ENCODE measurements at regions not wholly inside any gene's neighbourhood (a gene's known extent, or its start where the extent isn't known, plus 50 kb on each side); places are given as distances from the start of the nearest gene placed in this dataset.
"Not testable (repeated sequence)": the region's sequence is repeated elsewhere in the genome, so short reads cannot be mapped to it uniquely, and the experiment has no call there.

GRCh38 chr1:143905214-143906179 lies 66.3 kb downstream of the FAM72C start:
- H3K27ac ChIP-seq (ENCODE audit: low read depth, low read length); H3K9me3 ChIP-seq (ENCODE audit: control insufficient read depth, insufficient read depth, low read length); H3K36me3 ChIP-seq (ENCODE audit: control insufficient read depth, insufficient read depth, low read length); H3K9ac ChIP-seq (ENCODE audit: low read depth, low read length); H3K27me3 ChIP-seq (ENCODE audit: control insufficient read depth, insufficient read depth, low read length); H3K4me1 ChIP-seq (ENCODE audit: control insufficient read depth, insufficient read depth, low read length): not testable (repeated sequence)
- H3K4me3 ChIP-seq (ENCODE audit: low read depth, low read length), result peak overlapping the region; percentile 48

GRCh38 chr1:143904622-143904979 lies 67.2 kb downstream of the FAM72C start:
- not testable (repeated sequence) for H3K27ac ChIP-seq (ENCODE audit: low read depth, low read length); H3K9me3 ChIP-seq (ENCODE audit: control insufficient read depth, insufficient read depth, low read length); H3K4me1 ChIP-seq (ENCODE audit: control insufficient read depth, insufficient read depth, low read length); H3K9ac ChIP-seq (ENCODE audit: low read depth, low read length); H3K36me3 ChIP-seq (ENCODE audit: control insufficient read depth, insufficient read depth, low read length); H3K27me3 ChIP-seq (ENCODE audit: control insufficient read depth, insufficient read depth, low read length)
- H3K4me3 ChIP-seq (ENCODE audit: low read depth, low read length), result peak overlapping the region; percentile 45

- H3K9me3 ChIP-seq (ENCODE audit: control insufficient read depth, insufficient read depth, low read length); H3K36me3 ChIP-seq (ENCODE audit: control insufficient read depth, insufficient read depth, low read length); H3K4me1 ChIP-seq (ENCODE audit: control insufficient read depth, insufficient read depth, low read length); H3K27ac ChIP-seq (ENCODE audit: low read depth, low read length); H3K27me3 ChIP-seq (ENCODE audit: control insufficient read depth, insufficient read depth, low read length); H3K9ac ChIP-seq (ENCODE audit: low read depth, low read length): not testable (repeated sequence)
- H3K4me3 ChIP-seq (ENCODE audit: low read depth, low read length), result peak overlapping the region; percentile 45
Observed at GRCh38 chr1:143903899-143904621, 67.7 kb downstream of the FAM72C start.

- not testable (repeated sequence) for H3K27ac ChIP-seq (ENCODE audit: low read depth, low read length); H3K9me3 ChIP-seq (ENCODE audit: control insufficient read depth, insufficient read depth, low read length)
Observed at GRCh38 chr1:143896377-143896776, 75.4 kb downstream of the FAM72C start.

GRCh38 chr1:143884932-143885574 lies 86.7 kb downstream of the FAM72C start:
- not testable (repeated sequence) for H3K4me1 ChIP-seq (ENCODE audit: control insufficient read depth, insufficient read depth, low read length); H3K9me3 ChIP-seq (ENCODE audit: control insufficient read depth, insufficient read depth, low read length); H3K27ac ChIP-seq (ENCODE audit: low read depth, low read length); H3K9ac ChIP-seq (ENCODE audit: low read depth, low read length); H3K27me3 ChIP-seq (ENCODE audit: control insufficient read depth, insufficient read depth, low read length); H3K36me3 ChIP-seq (ENCODE audit: control insufficient read depth, insufficient read depth, low read length)
- peak overlapping the region; percentile 39; the same call in 1 of the 2 replicates for H3K4me3 ChIP-seq (ENCODE audit: low read depth, low read length)

More at GRCh38 chr1:143896377-143896776, 75.4 kb downstream of the FAM72C start:
- H3K4me3 ChIP-seq (ENCODE audit: low read depth, low read length); H3K36me3 ChIP-seq (ENCODE audit: control insufficient read depth, insufficient read depth, low read length); H3K9ac ChIP-seq (ENCODE audit: low read depth, low read length); H3K4me1 ChIP-seq (ENCODE audit: control insufficient read depth, insufficient read depth, low read length); H3K27me3 ChIP-seq (ENCODE audit: control insufficient read depth, insufficient read depth, low read length): not testable (repeated sequence)

DNA sequence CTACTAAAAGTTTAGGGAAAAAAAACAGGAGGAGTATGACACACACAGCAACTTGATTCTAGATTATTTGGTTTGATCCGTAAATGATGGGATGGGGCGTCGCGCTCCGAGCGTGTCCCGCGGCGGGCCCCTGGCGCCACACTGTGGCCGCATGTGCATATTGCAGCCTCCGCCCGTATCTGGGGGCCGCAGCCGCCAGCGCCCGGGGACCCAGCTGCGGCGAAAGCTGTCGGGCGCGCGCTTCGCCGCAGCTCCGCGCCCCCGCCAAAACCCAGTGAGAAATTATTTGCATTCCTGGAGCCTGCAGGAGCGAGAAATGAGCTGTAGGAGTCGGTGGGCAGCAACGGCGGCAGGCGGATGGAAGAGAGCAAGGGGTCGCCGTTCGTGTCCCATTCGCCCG lies 87.3 kb downstream of the FAM72C start:
- not testable (repeated sequence) for H3K9me3 ChIP-seq (ENCODE audit: control insufficient read depth, insufficient read depth, low read length); H3K4me1 ChIP-seq (ENCODE audit: control insufficient read depth, insufficient read depth, low read length); H3K27ac ChIP-seq (ENCODE audit: low read depth, low read length); H3K9ac ChIP-seq (ENCODE audit: low read depth, low read length); H3K36me3 ChIP-seq (ENCODE audit: control insufficient read depth, insufficient read depth, low read length); H3K27me3 ChIP-seq (ENCODE audit: control insufficient read depth, insufficient read depth, low read length)
- H3K4me3 ChIP-seq (ENCODE audit: low read depth, low read length), result peak overlapping the region; percentile 39; the same call in 1 of the 2 replicates

DNA sequence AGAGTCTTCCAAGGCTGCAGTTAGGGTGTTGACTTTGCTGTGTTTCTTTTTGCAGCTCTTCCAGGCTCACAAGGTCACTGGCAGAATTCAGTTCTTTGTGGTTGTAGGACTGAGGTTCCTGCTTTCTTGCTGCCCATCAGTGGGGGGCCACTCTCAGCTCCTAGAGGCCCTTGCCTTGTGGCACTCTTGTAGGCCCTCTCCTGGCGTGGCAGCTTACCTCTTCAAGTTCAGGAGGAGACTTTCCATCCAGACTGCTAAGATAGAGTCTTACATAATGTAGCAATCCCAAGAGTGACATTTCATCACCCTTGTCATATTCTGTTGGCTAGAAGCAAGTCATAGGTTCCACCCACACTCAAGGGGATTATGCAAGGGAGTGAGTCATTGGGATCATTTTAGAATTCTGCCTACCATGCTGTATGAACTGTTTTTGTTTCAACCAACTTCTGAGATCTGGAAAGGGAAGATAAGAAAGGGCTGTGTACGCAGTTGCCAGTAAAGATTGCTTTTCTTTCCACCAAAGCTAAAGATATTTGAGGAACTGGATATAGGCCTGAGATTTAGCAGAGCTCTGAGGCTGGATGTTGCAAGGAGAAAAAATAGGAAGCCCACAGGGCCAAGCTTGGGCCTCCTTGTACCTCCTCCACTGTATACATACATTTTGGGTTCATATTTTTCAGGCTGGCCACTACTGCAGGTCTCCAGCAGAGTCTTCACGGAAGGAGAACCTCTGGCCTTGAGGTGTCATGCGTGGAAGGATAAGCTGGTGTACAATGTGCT lies 91.8 kb downstream of the FAM72C start:
- H3K27me3 ChIP-seq (ENCODE audit: control insufficient read depth, insufficient read depth, low read length); H3K9me3 ChIP-seq (ENCODE audit: control insufficient read depth, insufficient read depth, low read length); H3K27ac ChIP-seq (ENCODE audit: low read depth, low read length); H3K9ac ChIP-seq (ENCODE audit: low read depth, low read length); H3K4me1 ChIP-seq (ENCODE audit: control insufficient read depth, insufficient read depth, low read length); H3K4me3 ChIP-seq (ENCODE audit: low read depth, low read length); H3K36me3 ChIP-seq (ENCODE audit: control insufficient read depth, insufficient read depth, low read length): not testable (repeated sequence)

DNA sequence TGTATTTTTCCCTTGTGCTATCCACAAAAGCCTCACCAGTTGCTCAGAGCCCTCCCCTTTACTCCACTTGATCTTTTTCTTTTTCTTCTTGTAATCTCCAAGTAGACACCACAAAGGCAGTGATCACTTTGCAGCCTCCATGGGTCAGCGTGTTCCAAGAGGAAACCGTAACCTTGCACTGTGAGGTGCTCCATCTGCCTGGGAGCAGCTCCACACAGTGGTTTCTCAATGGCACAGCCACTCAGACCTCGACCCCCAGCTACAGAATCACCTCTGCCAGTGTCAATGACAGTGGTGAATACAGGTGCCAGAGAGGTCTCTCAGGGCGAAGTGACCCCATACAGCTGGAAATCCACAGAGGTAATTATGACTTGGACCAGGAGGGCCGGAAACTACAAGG lies 95.8 kb downstream of the FAM72C start:
- H3K27me3 ChIP-seq (ENCODE audit: control insufficient read depth, insufficient read depth, low read length); H3K4me3 ChIP-seq (ENCODE audit: low read depth, low read length); H3K27ac ChIP-seq (ENCODE audit: low read depth, low read length); H3K4me1 ChIP-seq (ENCODE audit: control insufficient read depth, insufficient read depth, low read length); H3K9ac ChIP-seq (ENCODE audit: low read depth, low read length); H3K9me3 ChIP-seq (ENCODE audit: control insufficient read depth, insufficient read depth, low read length); H3K36me3 ChIP-seq (ENCODE audit: control insufficient read depth, insufficient read depth, low read length): not testable (repeated sequence)

GRCh38 chr1:143874625-143875024 lies 97.2 kb downstream of the FAM72C start:
- H3K27ac ChIP-seq (ENCODE audit: low read depth, low read length); H3K27me3 ChIP-seq (ENCODE audit: control insufficient read depth, insufficient read depth, low read length); H3K4me1 ChIP-seq (ENCODE audit: control insufficient read depth, insufficient read depth, low read length); H3K36me3 ChIP-seq (ENCODE audit: control insufficient read depth, insufficient read depth, low read length); H3K9me3 ChIP-seq (ENCODE audit: control insufficient read depth, insufficient read depth, low read length); H3K4me3 ChIP-seq (ENCODE audit: low read depth, low read length); H3K9ac ChIP-seq (ENCODE audit: low read depth, low read length): not testable (repeated sequence)

DNA sequence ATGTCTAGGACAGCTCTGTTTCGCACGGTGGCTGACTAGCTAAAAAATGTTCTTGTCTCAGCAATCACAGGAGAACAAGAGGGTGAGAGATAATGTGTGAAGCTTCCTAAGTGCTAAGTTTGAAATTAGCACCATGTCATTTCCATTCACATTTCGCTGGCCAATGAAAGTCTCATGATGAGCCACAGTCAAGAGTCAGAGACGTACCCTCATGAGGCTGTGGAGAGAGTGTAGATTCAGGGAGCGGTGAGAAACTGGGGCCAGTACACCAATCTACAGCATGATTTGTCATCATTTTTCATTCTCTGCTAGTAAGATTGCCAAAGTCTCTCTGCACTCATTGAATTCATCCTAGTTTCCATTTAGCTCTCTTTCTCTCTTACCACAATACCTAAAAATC lies 98.1 kb downstream of the FAM72C start:
- not testable (repeated sequence) for H3K27ac ChIP-seq (ENCODE audit: low read depth, low read length); H3K4me3 ChIP-seq (ENCODE audit: low read depth, low read length); H3K9me3 ChIP-seq (ENCODE audit: control insufficient read depth, insufficient read depth, low read length); H3K36me3 ChIP-seq (ENCODE audit: control insufficient read depth, insufficient read depth, low read length); H3K4me1 ChIP-seq (ENCODE audit: control insufficient read depth, insufficient read depth, low read length); H3K9ac ChIP-seq (ENCODE audit: low read depth, low read length); H3K27me3 ChIP-seq (ENCODE audit: control insufficient read depth, insufficient read depth, low read length)
